Nephron progenitor cell (in vitro differentiated cells): ENCODE measurements at regions not wholly inside any gene's neighbourhood (a gene's known extent, or its start where the extent isn't known, plus 50 kb on each side); places are given as distances from the start of the nearest gene placed in this dataset.
"Not testable (repeated sequence)": the region's sequence is repeated elsewhere in the genome, so short reads cannot be mapped to it uniquely, and the experiment has no call there.

Experiments
- DNase-seq: peaks from one replicate; pipeline ENCODE4 v3.0.0; 2021
- H3K27ac Mint-ChIP-seq: 2 replicates; pipeline ENCODE4 v1.8.0; 2021; ENCODE audit warnings: mild to moderate bottlenecking, moderate library complexity, mixed read lengths
- H3K27me3 Mint-ChIP-seq: 2 replicates; pipeline ENCODE4 v1.8.0; 2021; ENCODE audit warnings: mild to moderate bottlenecking, low read depth, mixed read lengths; ENCODE audit not compliant: poor library complexity
- H3K36me3 Mint-ChIP-seq: 2 replicates; pipeline ENCODE4 v1.8.0; 2021; ENCODE audit warnings: low read depth, mixed read lengths
- H3K4me1 Mint-ChIP-seq: 2 replicates; pipeline ENCODE4 v1.8.0; 2021; ENCODE audit warnings: mixed read lengths
- H3K4me3 Mint-ChIP-seq: 2 replicates; pipeline ENCODE4 v1.8.0; 2021; ENCODE audit warnings: mild to moderate bottlenecking, moderate library complexity, mixed read lengths
- H3K9me3 Mint-ChIP-seq: 2 replicates; pipeline ENCODE4 v1.8.0; 2021; ENCODE audit warnings: mild to moderate bottlenecking, moderate library complexity, mixed read lengths
- CTCF ChIP-seq: fragments of 200-600 bp; sonication (generic); IDR thresholded peaks from 2 replicates; pipeline ENCODE4 v1.5.0; 2021; ENCODE audit warnings: antibody characterized with exemption

GRCh38 chr2:111246620-111247061 is 125.9 kb downstream of the BCL2L11 start:
- Mint-ChIP-seq H3K36me3 (peaks cover 5% of the 10 kb centered on the region), H3K9me3 (peaks cover 6% of the 10 kb centered on the region), H3K4me3 (no peak overlapping the region), H3K4me1 (no peaks in the 10 kb centered on the region), H3K27ac (no peak overlapping the region), H3K27me3 (peaks cover 6% of the 10 kb centered on the region)
- no peak for DNase-seq
- TF ChIP-seq CTCF: no peak

GRCh38 chr2:111247491-111247890 is 126.8 kb downstream of the BCL2L11 start:
- Mint-ChIP-seq H3K4me1 (no peaks in the 10 kb centered on the region), H3K27me3 (peaks cover 6% of the 10 kb centered on the region), H3K36me3 (peaks cover 12% of the 10 kb centered on the region), H3K9me3 (peaks cover 14% of the 10 kb centered on the region), H3K4me3 (no peak overlapping the region), H3K27ac (no peak overlapping the region)
- no peak for DNase-seq
- TF ChIP-seq CTCF: no peak

- Mint-ChIP-seq H3K9me3 (peaks cover 19% of the 10 kb centered on the region), H3K36me3 (peaks cover 12% of the 10 kb centered on the region), H3K4me1 (no peaks in the 10 kb centered on the region), H3K4me3 (no peak overlapping the region), H3K27me3 (peaks cover 6% of the 10 kb centered on the region), H3K27ac (no peak overlapping the region)
- TF ChIP-seq CTCF: no peak
- DNase-seq: no peak
Measured at GRCh38 chr2:111249806-111250205, 129.1 kb downstream of the BCL2L11 start.

GRCh38 chr2:111250448-111251030 is 129.8 kb downstream of the BCL2L11 start:
- DNase-seq: no peak
- no peak overlapping the region for H3K27ac Mint-ChIP-seq
- TF ChIP-seq CTCF: no peak
- no peaks in the 10 kb centered on the region for H3K4me1 Mint-ChIP-seq
- H3K9me3 Mint-ChIP-seq: peaks cover 19% of the 10 kb centered on the region
- peaks cover 12% of the 10 kb centered on the region for H3K36me3 Mint-ChIP-seq
- no peak overlapping the region for H3K4me3 Mint-ChIP-seq
- H3K27me3 Mint-ChIP-seq: peaks cover 6% of the 10 kb centered on the region

GRCh38 chr2:111251711-111252110 is 131.0 kb downstream of the BCL2L11 start:
- H3K36me3 Mint-ChIP-seq: peaks cover 12% of the 10 kb centered on the region
- TF ChIP-seq CTCF: no peak
- no peak overlapping the region for H3K4me3 Mint-ChIP-seq
- no peaks in the 10 kb centered on the region for H3K4me1 Mint-ChIP-seq
- H3K9me3 Mint-ChIP-seq: peaks cover 19% of the 10 kb centered on the region
- H3K27me3 Mint-ChIP-seq: peaks cover 6% of the 10 kb centered on the region
- H3K27ac Mint-ChIP-seq: no peak overlapping the region
- DNase-seq: no peak

GRCh38 chr2:111252436-111252835 is 131.7 kb downstream of the BCL2L11 start:
- Mint-ChIP-seq H3K27ac (no peak overlapping the region), H3K9me3 (peaks cover 19% of the 10 kb centered on the region), H3K27me3 (peaks cover 6% of the 10 kb centered on the region), H3K4me3 (no peak overlapping the region), H3K36me3 (peaks cover 12% of the 10 kb centered on the region), H3K4me1 (no peaks in the 10 kb centered on the region)
- DNase-seq: no peak
- TF ChIP-seq CTCF: no peak

- H3K9me3 Mint-ChIP-seq: peaks cover 19% of the 10 kb centered on the region
- not testable (repeated sequence) for H3K4me3 Mint-ChIP-seq, H3K27me3 Mint-ChIP-seq, H3K27ac Mint-ChIP-seq, DNase-seq, H3K4me1 Mint-ChIP-seq
- H3K36me3 Mint-ChIP-seq: peaks cover 12% of the 10 kb centered on the region
Measured at GRCh38 chr2:111254916-111255315, 134.2 kb downstream of the BCL2L11 start.

- H3K9me3 Mint-ChIP-seq: peaks cover 13% of the 10 kb centered on the region
- H3K4me1 Mint-ChIP-seq, H3K4me3 Mint-ChIP-seq, H3K27me3 Mint-ChIP-seq, DNase-seq, H3K36me3 Mint-ChIP-seq, H3K27ac Mint-ChIP-seq: not testable (repeated sequence)
Measured at GRCh38 chr2:111256628-111257027, 135.9 kb downstream of the BCL2L11 start.

GRCh38 chr2:111257607-111258006 is 136.9 kb downstream of the BCL2L11 start:
- H3K27ac Mint-ChIP-seq, DNase-seq, H3K36me3 Mint-ChIP-seq, H3K4me1 Mint-ChIP-seq, H3K4me3 Mint-ChIP-seq, H3K27me3 Mint-ChIP-seq, H3K9me3 Mint-ChIP-seq: not testable (repeated sequence)
